ENCODE measurements at regions not wholly inside any gene's neighbourhood (a gene's known extent, or its start where the extent isn't known, plus 50 kb on each side); places are given as distances from the start of the nearest gene placed in this dataset.

DNA sequence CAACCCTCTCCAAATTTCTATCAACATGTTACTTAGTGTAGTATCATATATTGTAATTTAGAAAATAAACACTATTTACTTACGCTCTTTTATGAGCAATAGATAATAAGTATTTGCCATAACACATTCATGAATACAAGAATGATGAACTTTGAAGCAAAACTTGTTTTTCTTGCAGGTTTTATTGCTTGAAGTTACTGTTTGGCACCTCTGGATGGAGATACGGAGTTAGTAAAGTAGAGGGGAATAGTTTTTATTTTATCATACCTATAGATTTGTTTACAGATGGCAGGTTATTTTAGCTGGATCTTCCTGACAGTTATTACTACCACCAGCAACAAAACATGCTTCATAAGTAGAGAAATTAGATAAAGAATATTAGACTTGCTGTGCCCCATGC, 274.2 kb upstream of the LRRTM4 start:
- H3K4me1 ChIP-seq = no peaks in the 10 kb centered on the region
- DNase-seq = no peak
- intact Hi-C loops (cut with DNase I; ENCODE audit: low total_unique reads) = no loop called here
- 82 to 86% methylated on average over 2 of the region's 2 CpGs for WGBS, 2 donors
- H3K4me3 ChIP-seq = no peak overlapping the region
- H3K27me3 ChIP-seq = no peaks in the 10 kb centered on the region
- no peaks in the 10 kb centered on the region for H3K36me3 ChIP-seq (ENCODE audit: low read depth, missing control alignments)
- no peak for TF ChIP-seq POLR2A (IDR thresholded peaks at IDR 0.05)
- TF ChIP-seq, protein P1, sequence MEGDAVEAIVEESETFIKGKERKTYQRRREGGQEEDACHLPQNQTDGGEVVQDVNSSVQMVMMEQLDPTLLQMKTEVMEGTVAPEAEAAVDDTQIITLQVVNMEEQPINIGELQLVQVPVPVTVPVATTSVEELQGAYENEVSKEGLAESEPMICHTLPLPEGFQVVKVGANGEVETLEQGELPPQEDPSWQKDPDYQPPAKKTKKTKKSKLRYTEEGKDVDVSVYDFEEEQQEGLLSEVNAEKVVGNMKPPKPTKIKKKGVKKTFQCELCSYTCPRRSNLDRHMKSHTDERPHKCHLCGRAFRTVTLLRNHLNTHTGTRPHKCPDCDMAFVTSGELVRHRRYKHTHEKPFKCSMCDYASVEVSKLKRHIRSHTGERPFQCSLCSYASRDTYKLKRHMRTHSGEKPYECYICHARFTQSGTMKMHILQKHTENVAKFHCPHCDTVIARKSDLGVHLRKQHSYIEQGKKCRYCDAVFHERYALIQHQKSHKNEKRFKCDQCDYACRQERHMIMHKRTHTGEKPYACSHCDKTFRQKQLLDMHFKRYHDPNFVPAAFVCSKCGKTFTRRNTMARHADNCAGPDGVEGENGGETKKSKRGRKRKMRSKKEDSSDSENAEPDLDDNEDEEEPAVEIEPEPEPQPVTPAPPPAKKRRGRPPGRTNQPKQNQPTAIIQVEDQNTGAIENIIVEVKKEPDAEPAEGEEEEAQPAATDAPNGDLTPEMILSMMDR (IDR thresholded peaks at IDR 0.05) = no peak
- H3K27ac ChIP-seq = no peak overlapping the region
- no peaks in the 10 kb centered on the region for H3K9me3 ChIP-seq

DNA sequence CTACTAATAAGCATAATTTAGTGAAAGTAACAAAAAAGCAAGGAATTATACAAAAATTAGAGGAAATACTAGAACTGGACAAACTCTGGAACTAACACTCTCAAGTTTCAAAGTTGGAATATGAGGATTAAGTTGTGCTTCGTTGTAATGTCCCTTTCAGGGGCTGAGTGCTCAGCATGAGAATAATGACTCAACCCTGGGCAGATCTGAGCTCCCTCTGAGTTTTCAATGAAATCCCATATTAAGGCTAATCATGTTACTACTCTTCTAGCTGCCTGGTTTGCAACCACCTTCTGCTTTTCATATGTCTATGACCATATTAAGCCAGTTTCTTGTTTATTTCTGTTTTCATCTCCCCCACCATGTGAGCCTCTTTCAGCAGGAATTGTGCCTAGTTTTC, 274.9 kb upstream of the LRRTM4 start:
- Histone ChIP-seq H3K27ac (no peak overlapping the region), H3K27me3 (no peaks in the 10 kb centered on the region), H3K4me3 (no peak overlapping the region), H3K36me3 (ENCODE audit: low read depth, missing control alignments) (no peaks in the 10 kb centered on the region), H3K4me1 (no peaks in the 10 kb centered on the region), H3K9me3 (no peaks in the 10 kb centered on the region)
- WGBS, 2 donors = 0 to 64% methylated on average over 1 of the region's 1 CpG
- TF ChIP-seq, protein P1 (IDR thresholded peaks at IDR 0.05) = no peak
- no peak for TF ChIP-seq POLR2A (IDR thresholded peaks at IDR 0.05)
- intact Hi-C loops (cut with DNase I; ENCODE audit: low total_unique reads) = no loop called here
- no peak for DNase-seq

DNA sequence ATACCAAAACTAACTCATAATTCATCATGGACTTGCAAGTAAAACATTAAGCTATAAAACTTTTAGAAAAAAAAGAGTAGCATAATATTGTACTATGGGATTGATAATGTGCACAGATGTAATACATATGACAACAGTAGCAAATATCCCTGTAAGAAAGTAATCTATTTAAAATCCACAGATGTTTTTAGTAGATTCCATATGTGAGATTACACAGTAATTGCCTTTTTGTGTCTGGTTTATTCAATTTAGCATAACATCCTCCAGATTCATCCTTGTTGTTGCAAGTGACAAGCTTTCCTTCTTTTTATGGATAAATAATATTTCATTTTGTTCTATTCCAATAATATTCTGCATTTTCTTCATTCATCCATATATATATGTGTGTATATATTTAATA, 278.2 kb upstream of the LRRTM4 start:
- no peaks in the 10 kb centered on the region for H3K27me3 ChIP-seq

DNA sequence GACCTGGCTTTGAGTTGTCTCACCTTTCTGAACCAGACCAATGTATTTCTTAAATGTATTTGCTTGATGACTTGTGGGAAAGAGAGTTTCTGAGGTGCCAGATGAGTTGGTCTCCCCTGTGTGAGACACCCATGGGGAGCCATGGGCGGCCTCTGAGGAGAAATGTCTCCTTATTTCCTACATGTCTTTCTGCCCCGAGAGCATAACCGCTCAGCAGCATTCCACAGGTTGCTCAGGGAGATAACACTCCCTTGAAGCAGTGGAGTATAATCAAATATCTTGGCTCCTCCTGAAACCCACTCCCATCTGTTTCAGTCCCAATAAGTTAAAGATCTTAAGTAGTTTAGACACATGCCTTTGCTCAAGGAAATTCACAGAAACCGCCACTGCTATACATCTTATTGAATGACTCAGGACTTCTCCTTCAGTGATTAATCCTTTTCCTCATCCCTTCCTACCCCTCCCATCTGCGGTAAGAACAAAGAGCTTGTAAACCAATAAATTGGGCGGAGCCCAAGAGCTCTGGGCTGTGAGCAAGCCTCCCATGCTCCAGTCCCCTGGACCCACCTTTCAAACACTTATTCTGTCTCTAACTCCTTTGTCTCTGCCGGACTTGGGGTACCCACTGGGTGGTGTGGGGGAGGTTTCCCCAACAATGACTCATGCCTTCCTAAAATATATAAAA, 285.5 kb upstream of the LRRTM4 start:
- H3K36me3 ChIP-seq (ENCODE audit: low read depth, missing control alignments) = no peaks in the 10 kb centered on the region
- WGBS, 2 donors = 56 to 66% methylated on average over 7 of the region's 7 CpGs
- no peaks in the 10 kb centered on the region for H3K27me3 ChIP-seq
- no peaks in the 10 kb centered on the region for H3K4me1 ChIP-seq
- no peak overlapping the region for H3K27ac ChIP-seq
- TF ChIP-seq, protein P1 (IDR thresholded peaks at IDR 0.05) = no peak
- TF ChIP-seq POLR2A (IDR thresholded peaks at IDR 0.05) = no peak
- no peaks in the 10 kb centered on the region for H3K9me3 ChIP-seq
- intact Hi-C loops (cut with DNase I; ENCODE audit: low total_unique reads) = no loop called here
- no peak overlapping the region for H3K4me3 ChIP-seq
- DNase-seq = no peak

More for the DNA sequence above, 278.2 kb upstream of the LRRTM4 start:
- no peaks in the 10 kb centered on the region for H3K9me3 ChIP-seq
- no peaks in the 10 kb centered on the region for H3K4me1 ChIP-seq
- intact Hi-C loops (cut with DNase I; ENCODE audit: low total_unique reads) = no loop called here
- H3K36me3 ChIP-seq (ENCODE audit: low read depth, missing control alignments) = no peaks in the 10 kb centered on the region
- no peak overlapping the region for H3K27ac ChIP-seq
- TF ChIP-seq, protein P1 (IDR thresholded peaks at IDR 0.05) = no peak
- TF ChIP-seq POLR2A (IDR thresholded peaks at IDR 0.05) = no peak
- DNase-seq = no peak
- H3K4me3 ChIP-seq = no peak overlapping the region

DNA sequence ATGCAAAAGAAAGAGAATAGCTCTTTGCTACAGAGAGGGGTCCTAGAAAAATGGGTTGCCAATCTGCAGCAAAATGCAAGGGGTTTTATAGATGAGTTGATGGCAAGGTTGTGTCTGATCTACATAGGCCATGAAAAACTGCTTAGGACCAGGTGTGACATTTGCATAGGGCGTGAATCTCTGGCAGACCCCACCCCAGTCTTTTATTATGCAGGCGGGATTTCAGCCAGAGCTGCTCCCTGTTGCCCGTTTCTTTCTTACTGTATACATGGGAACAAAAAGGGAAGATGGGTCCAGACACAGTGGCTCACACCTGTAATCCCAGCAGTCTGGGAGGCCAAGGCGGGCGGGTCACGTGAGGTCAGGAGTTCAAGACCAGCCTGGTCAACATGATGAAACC, 286.4 kb upstream of the LRRTM4 start:
- TF ChIP-seq, protein P1 (IDR thresholded peaks at IDR 0.05) = no peak
- no peak for TF ChIP-seq POLR2A (IDR thresholded peaks at IDR 0.05)
- no peaks in the 10 kb centered on the region for H3K36me3 ChIP-seq (ENCODE audit: low read depth, missing control alignments)
- H3K4me3 ChIP-seq = no peak overlapping the region
- no peaks in the 10 kb centered on the region for H3K4me1 ChIP-seq
- H3K27ac ChIP-seq = no peak overlapping the region
- DNase-seq = no peak
- no peaks in the 10 kb centered on the region for H3K27me3 ChIP-seq
- intact Hi-C loops (cut with DNase I; ENCODE audit: low total_unique reads) = no loop called here
- WGBS, 2 donors = 95% methylated on average over 6 of the region's 6 CpGs
- H3K9me3 ChIP-seq = no peaks in the 10 kb centered on the region

Data from testis (tissue), 2 donors.